HG03196 (cell line): ENCODE measurements at regions not wholly inside any gene's neighbourhood (a gene's known extent, or its start where the extent isn't known, plus 50 kb on each side); places are given as distances from the start of the nearest gene placed in this dataset.
"Not testable (repeated sequence)": the region's sequence is repeated elsewhere in the genome, so short reads cannot be mapped to it uniquely, and the experiment has no call there.

Experiments
- ATAC-seq: cut with Tn5 transposase; IDR thresholded peaks from one replicate; pipeline ENCODE4 v1.9.1; 2021; ENCODE audit not compliant: unreplicated experiment

DNA sequence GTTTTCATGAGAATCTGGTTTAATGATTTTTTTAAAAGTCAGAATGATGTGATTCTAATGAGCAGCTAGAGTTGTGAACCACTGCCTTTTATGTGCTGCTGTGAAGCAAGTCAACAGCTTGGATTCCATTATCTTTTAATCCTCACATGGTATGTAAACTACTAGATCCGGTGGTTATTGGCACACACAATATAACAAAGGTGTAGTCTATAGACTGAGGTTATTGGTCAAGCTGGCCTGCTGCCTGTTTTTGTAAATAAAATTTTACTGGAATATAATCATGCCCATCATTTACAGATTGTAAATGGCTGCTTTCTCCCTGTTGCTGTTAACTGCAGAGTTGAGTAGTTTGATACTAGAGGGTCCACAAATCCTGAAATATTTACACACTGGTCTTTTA is 103.1 kb downstream of the OTOL1 start:
- ATAC-seq: no peak

DNA sequence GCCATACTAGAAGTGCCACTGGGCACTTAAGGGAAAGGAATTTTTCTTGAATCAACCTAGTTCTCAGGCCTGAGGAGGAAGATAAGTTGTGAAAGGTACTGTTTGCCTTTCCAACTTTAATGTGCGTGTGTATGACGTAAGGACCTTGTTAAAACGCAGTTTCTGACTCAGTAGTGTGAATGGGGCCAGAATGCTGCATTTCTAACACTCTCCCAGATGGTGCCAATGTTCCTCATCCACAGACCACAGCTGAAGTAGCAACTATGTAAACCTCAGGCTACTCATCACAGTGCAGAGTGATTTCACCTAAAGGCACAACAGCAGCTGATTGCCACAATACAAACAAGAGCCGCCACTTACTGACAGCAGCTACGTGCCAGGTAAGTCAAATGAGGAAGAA is 103.6 kb downstream of the OTOL1 start:
- no peak for ATAC-seq

DNA sequence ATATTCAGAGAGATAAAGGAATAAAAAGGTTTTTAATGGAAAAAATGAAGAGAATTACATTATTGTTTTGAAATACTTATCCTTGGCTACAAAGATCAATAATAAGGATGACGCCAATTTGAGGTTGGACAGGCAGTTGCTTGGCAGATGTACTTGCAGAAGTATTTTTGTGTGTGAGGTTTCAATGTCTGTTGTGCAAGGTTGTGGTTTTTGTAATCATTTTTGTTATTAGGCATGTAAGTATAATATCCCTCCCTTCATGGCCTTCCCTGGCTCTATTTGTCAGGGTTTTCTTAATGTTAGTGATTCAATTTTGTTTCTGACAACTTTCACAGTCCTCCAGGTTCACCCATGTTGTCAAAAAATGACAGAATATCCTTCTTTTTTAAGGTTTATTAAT is 105.9 kb downstream of the OTOL1 start:
- no peak for ATAC-seq

DNA sequence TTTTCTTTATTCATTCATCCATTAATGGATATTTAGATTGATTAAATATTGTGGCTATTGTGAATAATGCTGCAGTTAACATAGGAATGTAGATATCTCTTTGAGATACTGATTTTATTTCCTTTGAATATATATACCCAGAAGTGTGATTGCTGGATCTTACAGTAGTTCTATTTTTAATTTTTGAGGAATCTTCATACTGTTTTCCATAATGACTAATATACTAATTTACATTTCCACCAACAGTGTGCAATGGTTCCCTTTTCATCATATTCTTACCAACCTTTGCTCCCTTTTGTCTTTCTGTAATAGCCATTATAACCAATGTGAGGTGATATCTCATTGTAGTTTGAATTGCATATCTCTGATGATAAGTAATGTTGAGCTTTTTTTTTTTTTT is 106.3 kb downstream of the OTOL1 start:
- no peak for ATAC-seq

DNA sequence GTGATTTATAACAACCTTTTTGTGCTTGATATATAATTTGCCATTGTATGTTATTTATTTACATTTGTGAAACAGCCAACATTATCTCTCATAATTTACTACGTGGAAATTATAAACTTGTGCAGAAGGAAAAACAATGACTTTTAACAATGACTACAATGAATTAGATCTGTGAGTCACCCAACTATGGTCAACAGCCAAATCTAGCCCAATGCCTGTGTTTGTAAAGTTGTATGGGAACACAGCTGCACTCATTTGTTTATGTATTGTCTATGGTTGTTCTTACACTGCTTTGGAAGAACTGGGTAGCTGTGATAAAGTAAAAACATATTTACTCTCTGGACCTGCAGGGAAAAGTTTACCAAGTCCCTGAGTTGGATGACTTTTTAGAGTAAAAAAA is 110.4 kb downstream of the OTOL1 start:
- no peak for ATAC-seq

DNA sequence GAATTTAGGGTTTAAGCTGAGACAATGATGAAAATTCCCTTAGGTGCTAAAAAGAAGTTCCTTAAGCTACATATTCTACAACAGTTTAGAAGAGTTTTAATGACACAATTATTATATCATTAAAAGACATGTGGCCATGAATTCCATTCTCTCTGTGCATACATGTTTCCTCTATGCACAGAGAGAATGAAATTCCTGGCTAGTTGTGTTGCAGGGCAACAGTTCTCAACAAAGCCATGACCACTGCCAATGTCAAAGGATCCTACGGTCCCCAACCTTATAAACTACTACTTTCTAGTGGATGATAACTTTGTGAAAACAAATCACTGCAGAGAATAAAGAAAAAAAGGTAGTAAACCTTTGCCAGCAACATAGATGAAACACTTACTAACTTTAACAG is 122.7 kb downstream of the OTOL1 start:
- no peak for ATAC-seq

DNA sequence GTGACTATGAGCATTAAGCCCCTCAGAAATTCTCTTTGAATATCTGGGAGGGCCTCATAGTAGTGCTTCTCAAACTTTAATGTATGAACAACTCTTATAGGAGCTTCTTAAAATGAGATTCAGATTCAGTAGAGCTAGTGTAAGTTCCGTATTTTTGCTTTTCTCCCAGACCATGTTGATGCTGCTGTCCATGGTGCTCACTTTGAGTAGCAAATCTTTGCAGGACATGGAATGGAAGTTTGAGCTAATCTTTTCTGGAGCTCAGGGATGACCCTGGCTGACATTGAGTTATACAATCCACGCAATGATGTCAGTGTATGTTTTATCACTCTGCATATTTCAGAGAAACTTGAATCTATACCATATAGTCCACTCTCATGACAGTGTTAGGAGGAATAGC is 134.2 kb downstream of the OTOL1 start:
- no peak for ATAC-seq

DNA sequence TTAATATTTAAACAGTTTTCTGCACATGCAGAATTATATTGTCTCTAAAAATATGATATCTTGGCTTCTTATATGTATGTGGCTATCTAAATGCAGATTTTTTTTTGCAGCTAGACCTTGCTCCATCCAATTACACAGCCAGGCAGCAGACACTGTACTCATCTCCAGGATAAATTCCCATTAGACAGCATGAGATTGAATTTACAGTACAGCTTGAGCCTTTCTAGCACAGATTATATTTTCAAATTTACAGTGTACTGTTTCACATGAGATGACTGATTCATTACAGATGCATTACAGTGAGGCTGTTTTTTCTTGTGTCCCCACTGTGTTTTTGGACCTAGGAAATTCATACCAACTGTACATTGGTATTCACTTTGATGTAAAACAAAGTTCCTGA is 134.9 kb downstream of the OTOL1 start:
- ATAC-seq: no peak

DNA sequence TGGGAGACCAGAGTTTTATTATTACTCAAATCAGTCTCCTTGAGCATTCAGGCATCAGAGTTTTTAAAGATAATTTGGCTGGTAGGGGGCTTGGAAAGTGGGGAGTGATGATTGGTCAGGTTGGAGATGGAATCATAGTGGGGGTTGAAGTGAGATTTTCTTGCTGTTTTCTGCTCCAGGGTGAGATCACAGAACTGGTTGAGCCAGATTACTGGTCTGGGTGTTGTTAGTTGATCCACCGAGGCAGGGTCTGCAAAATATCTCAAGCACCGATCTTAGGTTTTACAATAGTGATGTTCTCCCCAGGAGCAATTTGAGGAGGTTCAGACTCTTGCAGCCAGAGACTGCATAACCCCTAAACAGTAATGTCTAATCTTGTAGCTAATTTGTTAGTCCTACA is 141.0 kb downstream of the OTOL1 start:
- ATAC-seq: no peak

DNA sequence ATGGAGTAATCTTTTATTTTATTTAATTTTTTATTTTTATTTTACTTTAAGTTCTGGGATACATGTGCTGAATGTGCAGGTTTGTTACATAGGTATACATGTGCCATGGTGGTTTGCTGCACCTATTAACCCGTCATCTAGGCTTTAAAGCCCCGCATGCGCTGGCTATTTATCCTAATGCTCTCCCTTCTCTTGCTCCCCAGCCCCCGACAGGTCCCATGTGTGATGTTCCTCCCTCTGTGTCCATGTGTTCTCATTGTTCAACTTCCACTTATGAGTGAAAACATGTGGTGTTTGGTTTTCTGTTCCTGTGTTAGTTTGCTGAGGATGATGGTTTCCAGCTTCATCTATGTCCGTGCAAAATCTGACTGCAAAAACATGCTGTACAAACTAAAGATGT is 142.5 kb downstream of the OTOL1 start:
- ATAC-seq: not testable (repeated sequence)

DNA sequence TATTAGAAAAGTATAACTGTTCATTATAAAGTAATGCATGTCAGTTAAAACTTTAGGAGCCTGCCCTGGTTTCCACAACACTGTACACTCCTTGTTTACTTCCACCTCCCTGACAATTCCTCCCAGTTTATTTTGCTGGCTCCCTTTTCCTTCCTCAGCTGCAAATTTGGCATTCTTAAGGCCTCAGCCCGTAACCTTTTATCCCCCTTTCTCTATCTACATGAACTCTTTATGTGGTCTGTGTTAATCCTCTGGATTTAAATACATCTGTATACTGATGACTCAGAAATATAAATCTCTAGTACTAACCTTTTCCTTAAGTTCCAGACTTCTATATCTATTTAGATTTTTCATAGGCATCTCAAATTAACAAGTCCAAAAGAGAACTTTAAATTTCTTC is 143.6 kb downstream of the OTOL1 start:
- ATAC-seq: no peak

DNA sequence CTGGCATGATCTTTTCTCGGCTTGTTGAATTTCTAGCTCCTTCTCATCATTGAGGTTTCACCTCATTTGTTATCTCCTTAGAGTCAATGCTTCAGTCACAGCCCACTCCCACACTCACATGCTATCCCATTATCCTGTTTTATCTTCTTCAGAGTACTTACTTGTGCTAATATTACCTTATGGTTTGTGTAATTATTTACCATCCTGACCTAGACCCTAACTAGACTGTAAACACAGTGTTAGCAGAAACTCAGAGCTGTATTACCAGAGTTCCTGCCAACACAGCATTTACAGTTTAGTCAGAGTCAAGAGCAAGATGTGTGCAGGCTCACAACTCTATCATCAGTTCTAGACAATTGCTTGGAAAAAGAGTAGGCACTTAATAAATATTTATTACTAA is 144.7 kb downstream of the OTOL1 start:
- ATAC-seq: no peak

DNA sequence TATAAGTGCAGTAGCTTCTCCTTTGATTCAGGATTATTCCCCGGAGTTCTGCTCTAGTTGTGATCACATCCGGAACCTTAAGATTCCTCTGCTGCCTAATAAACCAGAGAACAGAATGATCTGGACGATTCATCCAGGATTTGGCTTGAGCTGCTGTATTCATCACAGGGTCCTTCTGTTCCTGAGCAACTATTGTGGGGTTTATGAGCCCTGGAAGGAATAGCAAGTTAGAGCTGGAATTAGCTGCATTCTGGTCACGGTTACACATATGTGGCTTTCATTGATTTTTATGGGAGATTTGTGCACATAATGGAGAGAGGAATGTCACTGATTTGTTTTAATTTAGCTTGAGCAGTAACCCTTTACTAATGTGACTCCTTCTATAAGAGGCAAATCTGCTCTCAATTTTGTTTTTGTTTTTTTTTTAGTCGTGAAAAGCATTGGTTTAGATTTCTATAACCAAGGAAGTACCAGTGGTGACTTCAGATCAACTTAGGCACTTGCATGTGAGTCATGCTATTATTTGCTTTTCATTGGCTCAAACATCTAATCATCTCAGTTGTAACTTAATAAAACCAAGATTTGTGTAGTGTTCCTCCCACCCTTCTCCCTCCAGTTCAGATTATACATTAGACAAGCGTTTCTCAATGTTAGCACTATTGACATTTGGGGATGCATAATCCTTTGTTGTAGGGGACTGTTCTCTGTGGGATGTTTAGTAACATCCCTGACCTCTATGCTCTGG is 148.5 kb downstream of the OTOL1 start:
- no peak for ATAC-seq

DNA sequence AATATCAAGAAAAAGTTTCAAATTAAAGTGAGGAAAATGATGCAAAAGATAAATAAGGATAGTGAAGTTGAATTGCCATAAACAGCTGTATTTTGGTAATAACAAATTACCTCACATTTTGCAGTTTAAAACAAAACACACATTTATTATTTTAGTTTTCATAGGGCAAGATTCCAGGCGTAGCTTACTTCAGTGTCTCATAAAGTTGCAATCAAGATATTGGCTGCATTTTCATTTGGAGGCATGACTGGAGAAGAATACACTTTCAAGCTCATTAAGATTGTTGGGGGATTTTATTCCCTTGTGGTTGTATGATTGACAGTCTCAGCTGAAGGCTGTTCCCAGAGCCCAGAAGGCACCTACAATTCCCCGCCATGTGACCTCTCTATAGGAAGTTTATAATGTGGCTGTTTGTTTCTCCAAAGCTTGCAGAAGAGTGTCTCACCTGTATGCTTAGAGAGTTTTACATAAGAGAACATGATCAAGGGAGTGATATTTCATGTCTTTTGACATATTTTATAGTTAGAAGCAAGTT is 151.4 kb downstream of the OTOL1 start:
- ATAC-seq: no peak

DNA sequence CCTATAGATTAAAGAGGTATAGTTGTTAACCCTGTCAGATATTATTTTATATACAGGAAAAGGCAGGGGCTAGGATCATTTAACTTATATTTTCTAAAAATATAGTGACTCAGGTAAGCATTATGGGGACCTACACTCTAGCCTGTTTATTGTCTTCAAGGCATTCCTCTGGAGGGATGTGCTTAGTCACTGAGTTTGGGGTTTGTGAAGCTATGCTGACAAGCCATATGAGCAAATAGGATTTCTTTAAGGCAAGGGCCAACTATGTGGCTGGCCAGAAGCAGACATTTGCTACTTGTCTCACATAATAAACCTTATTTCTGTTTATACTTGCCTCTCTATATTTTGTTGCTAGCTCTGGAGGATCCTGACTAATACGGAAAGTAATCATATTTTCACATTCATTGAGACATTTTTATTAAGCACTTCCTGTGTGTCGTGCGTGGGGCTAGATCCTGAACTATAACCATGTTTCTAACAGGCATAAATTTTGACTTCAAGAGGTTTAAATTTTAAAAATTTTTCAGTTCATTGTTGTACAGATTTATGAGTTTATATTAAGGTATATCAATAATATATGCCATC is 153.4 kb downstream of the OTOL1 start:
- ATAC-seq: no peak

DNA sequence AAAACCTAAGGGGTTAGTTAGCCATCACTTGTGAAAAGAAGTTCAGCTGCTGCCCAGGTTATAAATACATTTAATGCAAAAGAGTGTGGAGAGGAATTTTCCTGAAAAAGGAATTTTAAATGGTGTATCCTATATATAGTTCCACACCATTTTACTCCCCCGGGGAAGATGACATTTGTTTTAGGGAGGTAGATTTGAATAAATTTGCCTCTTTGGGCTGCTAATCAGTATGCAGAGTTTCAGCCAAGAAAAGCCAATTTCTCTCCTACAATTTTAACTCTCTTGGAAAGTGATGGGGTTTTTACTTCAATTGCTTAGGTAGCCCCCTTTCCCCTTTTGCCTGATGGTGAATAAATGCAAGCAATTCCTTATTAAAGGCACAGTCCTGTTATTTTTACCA is 161.2 kb downstream of the OTOL1 start:
- ATAC-seq: no peak

DNA sequence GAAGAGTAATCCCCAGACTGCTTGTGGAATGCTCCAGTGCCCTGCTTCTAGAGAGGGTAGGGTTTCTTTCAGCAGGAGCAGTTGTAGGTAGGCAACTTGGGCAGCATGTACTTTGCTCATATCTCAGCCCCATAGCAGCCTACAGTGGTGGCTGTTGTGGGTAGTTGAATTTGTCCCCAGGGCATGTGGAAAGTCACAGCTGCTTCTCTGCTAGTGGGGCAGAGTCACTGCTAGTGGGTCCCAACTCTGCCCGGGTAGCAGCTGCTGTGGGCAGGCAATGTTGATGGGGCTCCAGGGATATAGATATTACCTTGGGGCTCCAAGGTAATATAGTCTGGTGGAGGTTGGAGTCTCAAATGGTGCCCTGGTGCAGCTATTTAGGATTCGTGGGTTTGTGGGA is 174.5 kb downstream of the OTOL1 start:
- ATAC-seq: no peak

DNA sequence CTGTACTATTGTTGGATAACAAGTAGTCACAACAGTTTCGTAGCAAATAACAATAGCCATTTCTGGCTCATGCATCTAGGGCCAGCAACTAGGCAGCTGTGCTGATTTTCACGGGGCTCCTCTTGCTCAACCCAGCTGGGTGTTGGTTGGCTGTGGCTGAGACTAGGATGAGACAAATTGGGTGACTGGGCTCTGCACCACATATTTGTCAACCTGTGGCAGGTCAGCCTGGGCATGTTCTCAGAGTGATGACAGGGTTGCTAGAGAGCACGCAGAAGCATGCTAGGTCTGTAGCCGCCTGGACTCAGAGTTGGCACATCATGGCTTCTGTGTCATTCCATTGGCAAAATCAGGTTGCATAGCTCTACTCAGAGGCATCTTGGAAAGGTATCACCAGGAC is 175.9 kb downstream of the OTOL1 start:
- no peak for ATAC-seq

DNA sequence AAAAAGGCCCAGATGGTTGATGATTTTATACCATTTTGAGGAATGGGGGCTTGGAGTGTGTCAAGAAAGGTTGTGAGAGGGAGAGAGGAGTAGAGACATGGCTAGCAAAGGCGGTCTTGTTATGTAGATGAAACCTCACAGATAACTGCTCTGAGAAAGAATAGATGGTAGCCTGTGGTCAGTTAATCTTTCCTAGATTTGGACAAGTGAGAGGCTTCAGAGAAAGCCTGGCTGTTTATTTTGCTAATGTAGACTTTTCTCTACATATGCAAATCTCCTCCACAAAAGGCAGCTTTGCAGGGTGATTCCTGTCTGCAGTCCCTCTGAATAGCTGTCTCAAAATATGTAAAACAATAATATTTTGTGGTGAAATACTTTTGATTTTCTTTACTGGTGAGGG is 177.3 kb downstream of the OTOL1 start:
- ATAC-seq: no peak

DNA sequence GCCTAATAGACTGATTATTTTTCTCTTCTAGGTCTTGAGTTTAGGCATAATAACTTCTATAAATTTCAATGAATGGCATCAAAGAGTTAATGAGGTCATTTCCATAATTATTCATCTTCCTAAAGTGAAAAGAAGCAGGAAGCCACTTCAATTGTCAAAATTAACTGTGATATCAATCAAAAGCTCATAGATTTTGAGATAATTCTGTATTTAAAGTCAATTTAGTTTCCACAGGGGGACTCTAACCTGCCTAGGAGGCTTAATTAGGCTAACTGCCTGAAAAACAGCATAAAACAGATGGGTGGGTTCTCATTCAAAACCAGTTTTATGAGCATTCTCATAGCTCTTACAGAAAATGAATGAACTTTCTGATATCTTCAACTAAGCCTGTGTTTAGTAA is 177.8 kb downstream of the OTOL1 start:
- ATAC-seq: no peak

DNA sequence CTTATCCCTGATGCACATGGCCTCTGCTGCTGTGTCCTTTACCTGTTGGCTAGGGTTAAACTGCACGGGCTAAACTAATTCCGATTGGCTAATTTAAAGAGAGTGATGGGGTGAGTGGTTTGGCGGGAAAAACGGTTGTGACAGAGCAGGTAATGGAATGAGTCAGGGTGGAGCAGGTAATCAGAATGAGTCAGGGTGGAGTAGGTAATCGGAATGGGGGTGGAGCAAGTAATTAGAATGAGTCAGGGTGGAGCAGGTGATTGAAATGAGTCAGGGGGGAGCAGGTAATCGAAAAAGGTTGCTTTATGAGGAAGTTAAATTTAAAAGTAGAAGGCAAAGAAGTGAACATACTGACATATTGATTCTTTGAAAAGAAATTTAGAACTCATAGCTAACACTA is 185.2 kb downstream of the OTOL1 start:
- ATAC-seq: not testable (repeated sequence)

DNA sequence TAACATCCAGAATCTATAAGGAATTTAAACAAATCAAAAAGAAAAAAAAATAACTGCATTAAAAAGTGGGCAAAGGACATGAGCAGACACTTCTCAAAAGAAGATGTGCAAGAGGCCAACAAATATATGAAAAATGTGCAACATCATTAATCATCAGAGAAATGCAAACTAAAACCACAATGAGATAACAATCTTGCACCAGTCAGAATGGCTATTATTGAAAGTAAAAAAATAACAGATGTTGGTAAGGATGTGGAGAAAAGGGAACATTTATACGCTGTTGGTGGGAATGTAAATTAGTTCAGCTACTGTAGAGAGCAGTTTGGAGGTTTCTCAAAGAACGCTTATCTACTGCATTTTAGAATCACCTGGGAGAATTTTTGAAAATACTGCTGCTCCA is 186.1 kb downstream of the OTOL1 start:
- ATAC-seq: no peak
